ENCODE measurements at regions not wholly inside any gene's neighbourhood (a gene's known extent, or its start where the extent isn't known, plus 50 kb on each side); places are given as distances from the start of the nearest gene placed in this dataset.
A peak's percentile ranks its signal among the peaks of the same experiment; 100 is the strongest.

GRCh38 chr2:129913695-129914495 is 65.6 kb upstream of the RAB6C start:
- H3K4me1 ChIP-seq = no peaks in the 10 kb centered on the region
- peaks cover 0 to 5% (median 0%) of the 10 kb centered on the region in 3 donors for H3K9me3 ChIP-seq
- H3K27me3 ChIP-seq = peaks cover 0 to 8% (median 0%) of the 10 kb centered on the region in 3 donors
- H3K4me3 ChIP-seq = no peak overlapping the region
- H3K36me3 ChIP-seq = no peaks in the 10 kb centered on the region
- intact Hi-C loops (cut with DNase I; ENCODE audit: low total_unique reads) = no loop called here
- TF ChIP-seq, protein P1, sequence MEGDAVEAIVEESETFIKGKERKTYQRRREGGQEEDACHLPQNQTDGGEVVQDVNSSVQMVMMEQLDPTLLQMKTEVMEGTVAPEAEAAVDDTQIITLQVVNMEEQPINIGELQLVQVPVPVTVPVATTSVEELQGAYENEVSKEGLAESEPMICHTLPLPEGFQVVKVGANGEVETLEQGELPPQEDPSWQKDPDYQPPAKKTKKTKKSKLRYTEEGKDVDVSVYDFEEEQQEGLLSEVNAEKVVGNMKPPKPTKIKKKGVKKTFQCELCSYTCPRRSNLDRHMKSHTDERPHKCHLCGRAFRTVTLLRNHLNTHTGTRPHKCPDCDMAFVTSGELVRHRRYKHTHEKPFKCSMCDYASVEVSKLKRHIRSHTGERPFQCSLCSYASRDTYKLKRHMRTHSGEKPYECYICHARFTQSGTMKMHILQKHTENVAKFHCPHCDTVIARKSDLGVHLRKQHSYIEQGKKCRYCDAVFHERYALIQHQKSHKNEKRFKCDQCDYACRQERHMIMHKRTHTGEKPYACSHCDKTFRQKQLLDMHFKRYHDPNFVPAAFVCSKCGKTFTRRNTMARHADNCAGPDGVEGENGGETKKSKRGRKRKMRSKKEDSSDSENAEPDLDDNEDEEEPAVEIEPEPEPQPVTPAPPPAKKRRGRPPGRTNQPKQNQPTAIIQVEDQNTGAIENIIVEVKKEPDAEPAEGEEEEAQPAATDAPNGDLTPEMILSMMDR (IDR thresholded peaks at IDR 0.05 in 4 of 5, conservative IDR thresholded peaks at IDR 0.05 in 1 of 5) = no peak
- DNase-seq = no peak
- in situ Hi-C loops (cut with MboI; ENCODE audit: low sequenced_read_pairs in 4 of 4) = no loop called here
- no peak overlapping the region for H3K27ac ChIP-seq
- ATAC-seq = no peak

GRCh38 chr2:129914538-129915302 is 64.7 kb upstream of the RAB6C start:
- TF ChIP-seq POLR2A (IDR thresholded peaks at IDR 0.05) = no peak
- TF ChIP-seq, protein P1 (IDR thresholded peaks at IDR 0.05 in 4 of 5, conservative IDR thresholded peaks at IDR 0.05 in 1 of 5) = no peak
- H3K36me3 ChIP-seq = no peaks in the 10 kb centered on the region
- in situ Hi-C loops (cut with MboI; ENCODE audit: low sequenced_read_pairs in 4 of 4) (no loop called here), intact Hi-C loops (cut with DNase I; ENCODE audit: low total_unique reads) (no loop called here)
- no peaks in the 10 kb centered on the region for H3K4me1 ChIP-seq
- no peak for ATAC-seq
- DNase-seq = peak in 1 of 2 donors; percentile 27
- H3K27ac ChIP-seq = no peak overlapping the region
- peaks cover 0 to 5% (median 0%) of the 10 kb centered on the region in 3 donors for H3K9me3 ChIP-seq
- H3K4me3 ChIP-seq = no peak overlapping the region
- H3K27me3 ChIP-seq = peaks cover 0 to 8% (median 0%) of the 10 kb centered on the region in 3 donors

DNA sequence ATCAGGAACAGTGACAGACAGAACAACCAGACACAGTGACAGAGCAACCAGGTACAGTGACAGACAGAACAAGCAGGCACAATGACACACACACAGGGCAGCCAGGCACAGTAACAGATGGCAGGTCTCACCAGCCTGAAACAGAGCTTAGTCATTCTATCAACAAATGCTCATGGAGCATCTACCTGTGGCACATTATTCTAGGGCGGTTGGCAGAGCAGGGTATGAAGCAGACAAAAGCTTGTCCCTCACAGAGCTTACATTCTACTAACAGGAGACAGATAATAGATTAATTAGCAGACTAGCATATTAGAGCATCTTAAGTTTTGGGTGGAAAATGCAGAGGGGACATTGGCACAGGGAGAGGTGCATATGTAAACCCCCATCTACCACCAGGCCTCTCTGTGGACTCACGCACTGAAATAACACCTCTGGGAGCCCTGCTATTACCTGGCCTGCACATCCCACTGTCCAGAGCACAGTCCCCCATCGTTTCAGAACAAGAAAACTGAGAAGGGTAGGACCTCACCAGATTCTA is 64.1 kb upstream of the RAB6C start:
- in situ Hi-C loops (cut with MboI; ENCODE audit: low sequenced_read_pairs in 4 of 4) = no loop called here
- H3K4me1 ChIP-seq = no peaks in the 10 kb centered on the region
- H3K9me3 ChIP-seq = peaks cover 0 to 5% (median 0%) of the 10 kb centered on the region in 3 donors
- peaks cover 0 to 11% (median 0%) of the 10 kb centered on the region in 3 donors for H3K27me3 ChIP-seq
- H3K4me3 ChIP-seq = no peak overlapping the region
- no peak for DNase-seq
- H3K27ac ChIP-seq = no peak overlapping the region
- intact Hi-C loops (cut with DNase I; ENCODE audit: low total_unique reads) = no loop called here
- ATAC-seq = no peak
- TF ChIP-seq POLR2A (IDR thresholded peaks at IDR 0.05) = no peak
- TF ChIP-seq, protein P1 (IDR thresholded peaks at IDR 0.05 in 4 of 5, conservative IDR thresholded peaks at IDR 0.05 in 1 of 5) = no peak
- H3K36me3 ChIP-seq = no peaks in the 10 kb centered on the region

DNA sequence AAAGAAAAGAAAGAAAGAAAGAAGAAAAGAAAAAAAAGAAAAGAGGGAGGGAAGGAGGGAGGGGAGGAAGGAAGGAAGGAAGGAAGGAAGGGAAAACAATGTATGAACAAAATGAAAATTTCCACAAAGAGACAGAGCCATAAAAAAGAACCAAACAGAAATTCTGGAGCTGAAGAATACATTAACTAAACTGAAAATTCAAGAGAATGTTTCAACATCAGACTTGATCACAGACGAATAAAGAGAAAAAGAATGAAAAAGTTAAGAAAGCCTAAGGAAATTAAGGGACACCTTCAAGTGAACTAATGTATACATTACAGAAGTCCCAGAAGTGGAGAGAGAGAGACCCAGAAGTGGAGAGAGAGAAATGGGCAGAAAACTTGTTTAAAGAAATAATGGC is 60.9 kb upstream of the RAB6C start:
- DNase-seq = no peak

More for the DNA sequence above, 60.9 kb upstream of the RAB6C start:
- no peak for ATAC-seq
- no peaks in the 10 kb centered on the region for H3K36me3 ChIP-seq
- H3K27me3 ChIP-seq = peaks cover 3 to 20% (median 11%) of the 10 kb centered on the region in 3 donors
- intact Hi-C loops (cut with DNase I; ENCODE audit: low total_unique reads) (no loop called here), in situ Hi-C loops (cut with MboI; ENCODE audit: low sequenced_read_pairs in 4 of 4) (no loop called here)
- no peak overlapping the region for H3K27ac ChIP-seq
- no peaks in the 10 kb centered on the region for H3K4me1 ChIP-seq
- TF ChIP-seq, protein P1 (IDR thresholded peaks at IDR 0.05 in 4 of 5, conservative IDR thresholded peaks at IDR 0.05 in 1 of 5) = no peak
- TF ChIP-seq POLR2A (IDR thresholded peaks at IDR 0.05) = no peak
- H3K9me3 ChIP-seq = peaks cover 0 to 5% (median 0%) of the 10 kb centered on the region in 3 donors
- no peak overlapping the region for H3K4me3 ChIP-seq
